Fibroblast of villous mesenchyme (primary cell): ENCODE measurements at regions not wholly inside any gene's neighbourhood (a gene's known extent, or its start where the extent isn't known, plus 50 kb on each side); places are given as distances from the start of the nearest gene placed in this dataset.

Experiments
- DNase-seq: peaks from one replicate; pipeline ENCODE4 v3.0.0-alpha.2; 2010; ENCODE audit warnings: low read depth
- H3K4me3 ChIP-seq: 2 replicates; pipeline ENCODE4 v1.5.1; 2011; ENCODE audit warnings: low read depth, mild to moderate bottlenecking, low read length
- TF ChIP-seq, protein P1 (sequence below): IDR thresholded peaks from 2 replicates; pipeline ENCODE4 v1.5.1; 2012; ENCODE audit warnings: low read depth, mild to moderate bottlenecking, low read length; ENCODE audit not compliant: insufficient read depth

GRCh38 chr9:2340046-2340760, 281.4 kb upstream of the VLDLR start:
- DNase-seq: no peak
- TF ChIP-seq, protein P1, sequence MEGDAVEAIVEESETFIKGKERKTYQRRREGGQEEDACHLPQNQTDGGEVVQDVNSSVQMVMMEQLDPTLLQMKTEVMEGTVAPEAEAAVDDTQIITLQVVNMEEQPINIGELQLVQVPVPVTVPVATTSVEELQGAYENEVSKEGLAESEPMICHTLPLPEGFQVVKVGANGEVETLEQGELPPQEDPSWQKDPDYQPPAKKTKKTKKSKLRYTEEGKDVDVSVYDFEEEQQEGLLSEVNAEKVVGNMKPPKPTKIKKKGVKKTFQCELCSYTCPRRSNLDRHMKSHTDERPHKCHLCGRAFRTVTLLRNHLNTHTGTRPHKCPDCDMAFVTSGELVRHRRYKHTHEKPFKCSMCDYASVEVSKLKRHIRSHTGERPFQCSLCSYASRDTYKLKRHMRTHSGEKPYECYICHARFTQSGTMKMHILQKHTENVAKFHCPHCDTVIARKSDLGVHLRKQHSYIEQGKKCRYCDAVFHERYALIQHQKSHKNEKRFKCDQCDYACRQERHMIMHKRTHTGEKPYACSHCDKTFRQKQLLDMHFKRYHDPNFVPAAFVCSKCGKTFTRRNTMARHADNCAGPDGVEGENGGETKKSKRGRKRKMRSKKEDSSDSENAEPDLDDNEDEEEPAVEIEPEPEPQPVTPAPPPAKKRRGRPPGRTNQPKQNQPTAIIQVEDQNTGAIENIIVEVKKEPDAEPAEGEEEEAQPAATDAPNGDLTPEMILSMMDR: no peak
- no peak overlapping the region for H3K4me3 ChIP-seq

DNA sequence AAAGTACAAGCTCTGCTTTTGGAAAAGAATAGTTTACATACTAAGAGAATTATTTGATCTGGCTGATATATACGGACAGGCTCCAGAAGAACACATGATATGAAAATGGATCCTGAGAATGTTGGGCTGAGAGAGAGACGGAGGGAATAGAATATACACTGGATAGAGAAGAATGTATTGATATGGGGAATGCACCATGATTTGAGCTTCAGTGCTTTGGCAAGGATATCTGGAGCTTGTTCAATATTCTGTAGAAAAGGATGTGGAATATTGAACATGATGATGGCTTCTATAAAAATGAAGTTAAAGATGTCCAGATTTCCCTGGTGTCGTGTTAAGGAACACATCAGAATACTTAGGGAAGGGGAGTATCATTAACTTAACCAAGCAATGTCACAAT, 280.5 kb upstream of the VLDLR start:
- no peak for DNase-seq
- TF ChIP-seq, protein P1: no peak

DNA sequence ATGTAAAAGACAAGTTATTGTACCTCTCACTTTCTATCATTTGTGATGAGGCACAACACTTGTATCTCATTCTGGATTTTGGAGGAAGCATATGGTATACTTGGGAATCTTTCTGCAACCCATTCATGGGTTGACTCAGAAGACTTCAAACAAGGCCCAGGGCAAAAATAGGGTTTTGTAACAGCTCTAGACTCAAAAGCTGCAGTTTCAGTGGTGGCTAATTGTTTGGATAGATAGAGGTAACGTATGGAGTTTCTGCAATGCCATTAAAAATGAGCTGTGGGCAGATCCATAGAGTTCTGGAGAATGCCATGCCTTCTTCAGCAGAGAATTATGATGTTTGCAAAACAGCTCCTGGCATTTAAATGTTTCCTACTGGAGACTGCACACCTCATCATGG, 279.6 kb upstream of the VLDLR start:
- no peak overlapping the region for H3K4me3 ChIP-seq
- DNase-seq: no peak
- TF ChIP-seq, protein P1: no peak

More for the DNA sequence above, 280.5 kb upstream of the VLDLR start:
- H3K4me3 ChIP-seq: no peak overlapping the region

- no peak for DNase-seq
- no peak overlapping the region for H3K4me3 ChIP-seq
- TF ChIP-seq, protein P1: no peak
Measured at GRCh38 chr9:2343756-2344155, 277.8 kb upstream of the VLDLR start.

DNA sequence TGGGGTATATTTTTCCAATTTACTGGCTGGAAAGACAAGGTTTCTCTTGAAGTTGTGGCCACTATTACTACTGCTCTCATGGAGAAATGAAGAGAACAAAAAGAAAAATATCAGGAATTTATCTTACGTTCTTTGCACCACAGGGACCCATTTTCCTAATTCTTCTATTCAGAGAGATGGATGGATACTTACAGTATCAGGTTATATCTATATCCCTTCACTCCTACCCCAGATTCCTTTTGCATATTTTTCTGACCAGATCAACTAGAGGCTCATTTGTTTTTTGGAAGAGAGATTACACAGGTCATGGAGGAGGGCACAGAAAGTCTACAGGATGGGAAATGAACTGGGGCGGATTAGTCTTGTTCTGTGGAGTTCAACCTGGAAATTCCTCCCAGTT, 277.2 kb upstream of the VLDLR start:
- no peak overlapping the region for H3K4me3 ChIP-seq
- no peak for DNase-seq
- TF ChIP-seq, protein P1: no peak

GRCh38 chr9:2345013-2345412, 276.6 kb upstream of the VLDLR start:
- TF ChIP-seq, protein P1: no peak
- DNase-seq: no peak
- H3K4me3 ChIP-seq: no peak overlapping the region

DNA sequence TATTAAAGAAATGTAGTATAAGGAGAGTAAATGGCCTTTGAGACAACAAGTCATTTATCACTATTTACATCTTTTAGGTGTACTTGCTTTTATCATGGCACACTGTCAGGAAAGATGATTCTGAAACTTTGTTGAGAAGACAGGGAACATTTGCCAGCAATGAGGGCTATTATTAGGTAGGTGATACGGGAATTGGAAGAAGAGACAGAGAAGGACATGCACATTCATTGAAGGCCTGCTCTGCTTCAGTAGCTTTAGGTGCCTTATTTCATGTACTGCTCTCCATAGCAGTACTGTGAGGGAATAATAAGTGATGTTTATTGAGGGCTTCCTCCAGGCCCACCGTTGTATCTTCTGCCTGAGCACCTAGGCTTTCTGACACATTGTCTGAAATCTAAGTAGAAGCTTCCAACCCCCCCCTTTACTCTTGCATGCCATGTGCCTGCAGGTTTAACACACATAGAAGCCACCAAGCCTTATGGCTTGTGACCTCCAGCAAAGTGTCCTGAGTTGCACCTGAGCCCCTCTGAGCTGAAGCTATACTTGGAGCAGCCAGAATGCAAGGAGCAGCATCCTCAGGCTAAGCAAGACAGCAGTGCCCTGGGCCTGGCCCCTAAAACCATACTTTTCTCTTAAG, 275.2 kb upstream of the VLDLR start:
- H3K4me3 ChIP-seq: no peak overlapping the region
- DNase-seq: no peak
- TF ChIP-seq, protein P1: no peak
